GM18861 (cell line): ENCODE measurements at regions not wholly inside any gene's neighbourhood (a gene's known extent, or its start where the extent isn't known, plus 50 kb on each side); places are given as distances from the start of the nearest gene placed in this dataset.
"Not testable (repeated sequence)": the region's sequence is repeated elsewhere in the genome, so short reads cannot be mapped to it uniquely, and the experiment has no call there.

Experiments used
- ATAC-seq: cut with Tn5 transposase; IDR thresholded peaks from one replicate; pipeline ENCODE4 v1.9.1; 2021; ENCODE audit not compliant: unreplicated experiment

DNA sequence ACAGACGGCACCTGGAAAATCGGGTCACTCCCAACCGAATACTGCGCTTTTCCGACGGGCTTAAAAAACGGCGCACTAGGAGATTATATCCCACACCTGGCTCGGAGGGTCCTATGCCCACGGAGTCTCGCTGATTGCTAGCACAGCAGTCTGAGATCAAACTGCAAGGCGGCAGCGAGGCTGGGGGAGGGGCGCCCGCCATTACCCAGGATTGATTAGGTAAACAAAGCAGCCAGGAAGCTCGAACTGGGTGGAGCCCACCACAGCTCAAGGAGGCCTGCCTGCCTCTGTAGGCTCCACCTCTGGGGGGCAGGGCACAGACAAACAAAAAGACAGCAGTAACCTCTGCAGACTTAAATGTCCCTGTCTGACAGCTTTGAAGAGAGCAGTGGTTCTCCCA is 64.5 kb downstream of the SLC30A10 start:
- ATAC-seq, result not testable (repeated sequence)

DNA sequence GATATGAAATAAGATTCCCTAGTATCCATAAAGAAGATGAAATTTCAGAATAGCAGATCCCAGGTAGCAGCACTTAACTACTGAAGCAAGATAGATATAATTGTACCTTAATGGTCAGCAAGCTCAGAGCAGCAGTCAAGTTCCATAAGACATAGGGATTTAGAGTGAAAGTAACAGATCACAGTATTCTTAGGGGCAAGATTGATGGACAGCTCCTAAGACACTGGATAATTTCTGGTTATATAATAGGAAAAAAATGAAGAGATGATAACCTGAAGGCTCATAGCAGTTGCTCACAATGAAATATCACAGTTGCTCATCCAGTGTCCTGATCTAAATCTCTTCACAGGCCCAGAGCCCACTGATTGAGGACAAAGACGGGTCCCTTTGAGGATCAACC is 66.0 kb downstream of the SLC30A10 start:
- no peak for ATAC-seq

DNA sequence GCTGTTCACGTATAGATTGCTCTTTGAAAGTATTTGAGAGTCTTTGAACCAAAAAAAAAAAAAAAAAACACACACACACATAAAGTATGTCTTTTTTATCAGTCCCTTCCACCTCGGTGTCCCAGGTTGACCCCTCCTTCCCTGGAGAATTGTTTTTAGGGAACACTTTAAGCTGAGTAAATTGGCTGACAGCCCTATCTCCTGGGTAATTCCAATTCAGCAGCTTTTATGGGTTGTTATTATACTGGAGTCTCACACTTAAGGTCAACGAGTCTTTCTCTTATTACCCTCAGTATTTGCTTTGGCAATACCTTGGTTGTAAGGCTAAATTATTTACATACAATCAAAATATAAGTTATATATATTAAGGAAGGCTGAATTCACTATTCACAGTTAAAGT is 69.4 kb downstream of the SLC30A10 start:
- no peak for ATAC-seq

DNA sequence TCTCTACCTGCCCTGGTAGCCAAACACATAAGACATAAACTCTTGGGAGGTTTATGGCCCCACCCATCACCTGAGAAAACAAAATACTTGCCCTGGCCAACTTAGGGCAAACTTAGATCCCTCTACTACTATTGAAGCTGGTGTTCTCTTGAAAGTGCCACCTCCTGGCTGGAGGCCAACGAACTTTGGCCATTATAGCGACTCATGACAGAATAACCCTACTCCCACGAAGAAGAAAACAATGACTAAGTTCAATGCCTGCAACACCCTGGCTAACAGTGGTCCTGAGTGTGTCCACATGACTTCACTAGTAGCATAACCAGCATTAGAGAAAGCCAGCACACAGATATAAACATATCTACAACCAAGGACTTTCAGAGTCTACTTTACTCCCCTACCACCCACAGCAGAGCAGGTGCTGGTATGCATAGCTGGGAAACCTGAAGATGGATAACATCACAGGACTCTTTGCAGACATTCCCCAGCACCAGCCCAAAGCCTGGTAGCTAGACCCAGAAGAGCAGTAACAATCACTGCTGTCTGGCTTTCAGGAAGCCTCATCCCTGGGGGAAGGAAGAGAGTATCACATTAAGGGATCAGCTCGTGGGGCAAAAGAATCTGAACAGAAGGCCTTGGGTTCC is 81.0 kb downstream of the SLC30A10 start:
- no peak for ATAC-seq

DNA sequence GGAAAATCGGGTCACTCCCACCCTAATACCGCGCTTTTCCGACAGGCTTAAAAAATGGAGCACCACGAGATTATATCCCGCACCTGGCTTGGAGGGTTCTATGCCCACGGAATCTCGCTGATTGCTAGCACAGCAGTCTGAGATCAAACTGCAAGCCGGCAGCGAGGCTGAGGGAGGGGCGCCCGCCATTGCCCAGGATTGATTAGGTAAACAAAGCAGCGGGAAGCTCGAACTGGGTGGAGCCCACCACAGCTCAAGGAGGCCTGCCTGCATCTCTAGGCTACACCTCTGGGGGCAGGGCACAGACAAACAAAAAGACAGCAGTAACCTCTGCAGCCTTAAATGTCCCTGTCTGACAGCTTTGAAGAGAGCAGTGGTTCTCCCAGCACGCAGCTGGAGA is 88.8 kb downstream of the SLC30A10 start:
- not testable (repeated sequence) for ATAC-seq

DNA sequence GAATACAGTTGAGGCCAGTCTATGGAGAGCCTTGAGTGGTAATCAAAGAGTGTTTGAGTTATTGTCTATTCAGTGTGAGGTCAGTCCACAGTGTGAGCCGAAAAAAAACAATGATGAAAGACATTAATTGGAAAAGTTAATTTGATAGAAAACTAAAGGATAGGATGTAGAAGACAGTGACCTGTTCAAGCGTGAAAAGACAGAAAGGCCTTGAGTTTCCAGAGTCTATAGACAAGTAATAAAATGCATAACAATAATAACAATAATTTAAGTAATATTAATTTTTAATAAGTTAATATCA is 90.4 kb downstream of the SLC30A10 start:
- no peak for ATAC-seq

DNA sequence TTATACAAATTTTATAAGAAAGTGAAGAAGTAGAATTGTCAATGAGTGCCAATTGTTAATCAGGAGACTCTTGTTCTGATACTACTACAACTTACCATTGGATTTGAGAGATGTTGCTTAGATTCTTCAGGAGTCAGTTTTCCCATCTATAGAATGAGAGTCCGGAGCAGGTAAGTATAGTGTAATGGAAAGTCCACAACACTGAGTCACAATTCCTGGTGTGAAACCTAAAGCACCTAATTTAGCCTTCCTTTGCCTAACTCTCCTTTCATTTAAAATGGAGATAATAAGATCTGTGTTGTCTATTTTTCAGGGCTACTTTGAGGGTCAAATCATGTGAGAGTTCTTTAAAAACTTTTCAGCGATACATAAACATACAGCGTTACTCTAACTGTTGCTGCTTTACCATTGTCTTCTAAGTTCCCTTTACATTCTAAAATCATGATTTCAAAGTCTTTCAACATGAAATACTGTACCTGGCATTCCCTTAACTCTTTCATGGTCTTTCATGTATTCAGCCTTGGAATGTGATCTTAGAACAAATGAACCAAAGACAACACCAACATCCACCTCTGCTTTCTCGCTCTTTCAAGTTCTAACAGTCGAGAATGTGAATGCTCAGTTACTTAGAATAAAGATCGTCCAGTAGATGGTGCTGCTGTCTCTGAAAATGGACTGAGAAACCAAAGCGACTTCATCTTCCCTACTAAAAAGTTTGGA is 90.9 kb downstream of the SLC30A10 start:
- ATAC-seq, result peak; percentile 57

DNA sequence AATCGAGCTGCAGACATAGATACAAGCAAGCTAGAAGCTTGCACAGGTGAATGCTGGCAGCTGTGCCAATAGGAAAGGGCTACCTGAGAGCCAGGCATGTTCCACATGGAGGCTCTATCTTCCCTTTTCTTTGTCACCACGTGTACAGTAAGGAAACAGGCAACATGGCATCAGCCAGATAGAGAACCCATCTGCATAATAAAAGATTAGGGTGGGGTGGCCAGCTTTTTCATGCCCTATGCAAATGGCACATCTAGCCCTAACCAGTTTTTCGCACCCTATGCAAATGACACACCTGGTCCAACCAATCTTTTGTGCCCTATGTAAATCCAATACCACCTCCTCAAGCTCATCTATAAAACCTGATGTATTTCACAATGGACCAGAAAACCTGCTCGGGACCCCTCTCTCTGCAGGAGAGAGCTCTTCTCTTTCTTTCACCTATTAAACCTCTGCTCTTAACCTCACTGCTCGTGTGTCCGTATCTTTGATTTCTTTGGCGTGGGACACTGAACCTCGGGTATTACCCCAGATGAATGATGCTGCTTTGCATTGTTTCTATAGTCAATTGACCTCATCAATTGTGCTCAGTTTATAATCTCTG is 93.9 kb downstream of the SLC30A10 start:
- ATAC-seq, result no peak

DNA sequence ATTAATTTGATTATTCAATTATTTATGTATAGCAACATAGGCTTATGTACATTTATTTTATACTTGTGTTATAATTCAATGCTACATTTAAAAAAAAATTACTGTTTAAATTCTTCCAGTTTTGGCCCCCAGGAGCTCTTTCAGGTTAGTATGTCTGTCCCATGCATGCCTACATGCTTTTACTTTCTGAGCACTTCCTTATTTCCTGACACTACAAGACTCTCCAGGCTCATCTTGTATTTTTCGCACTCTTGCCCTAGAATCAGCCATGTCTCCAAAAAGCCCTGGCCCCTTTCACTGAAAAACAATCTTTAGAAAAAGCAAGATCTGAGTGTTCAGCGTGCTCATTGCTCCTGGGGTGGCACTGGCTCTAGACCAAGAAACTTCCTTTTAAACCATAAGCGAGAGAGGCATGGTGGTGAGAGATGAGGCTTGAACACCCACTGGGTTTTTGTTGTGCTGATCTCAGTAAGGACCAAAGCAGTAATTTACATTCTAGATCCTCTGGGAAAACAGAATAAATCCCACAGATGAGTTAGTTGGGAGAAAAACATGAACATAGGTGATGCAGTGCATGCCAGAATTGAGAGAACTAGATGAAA is 95.0 kb downstream of the SLC30A10 start:
- ATAC-seq, result no peak

DNA sequence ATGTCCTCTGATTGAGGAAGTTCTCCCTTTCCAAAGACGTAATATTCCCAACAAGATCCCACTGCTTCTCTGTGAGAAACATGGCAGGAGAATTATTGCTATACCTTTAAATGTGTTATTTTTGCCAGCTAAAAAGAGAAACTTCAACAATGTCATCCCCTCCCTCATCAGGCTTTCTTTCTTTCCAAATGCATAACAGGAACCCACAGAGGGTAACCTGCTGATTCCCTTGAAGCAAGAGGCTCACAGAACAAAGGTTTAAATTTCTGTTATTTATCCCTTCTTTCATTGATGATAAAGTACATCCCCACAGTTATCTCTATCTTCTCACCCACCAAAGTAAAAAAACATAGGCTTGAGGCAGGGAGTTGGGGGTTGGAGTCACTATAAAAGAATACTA is 102.1 kb downstream of the SLC30A10 start:
- no peak for ATAC-seq

DNA sequence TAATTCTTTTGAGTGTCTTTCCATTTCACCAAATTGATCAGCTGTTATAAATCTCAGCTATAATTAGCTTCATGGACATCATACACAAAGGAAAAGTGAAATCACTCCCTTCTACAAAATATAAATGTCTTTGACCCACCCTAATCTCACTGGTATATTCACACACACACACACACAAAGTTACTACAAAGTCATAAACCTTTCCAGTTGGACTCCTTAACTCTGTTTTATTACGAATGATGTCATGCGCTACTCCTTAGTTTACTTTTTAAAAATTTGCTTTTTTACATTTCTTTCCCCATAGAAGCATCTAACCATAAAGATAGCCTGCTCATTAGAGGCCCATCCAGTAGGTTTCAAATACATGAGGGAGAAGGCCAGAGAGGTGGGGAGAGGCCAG is 103.0 kb downstream of the SLC30A10 start:
- no peak for ATAC-seq

DNA sequence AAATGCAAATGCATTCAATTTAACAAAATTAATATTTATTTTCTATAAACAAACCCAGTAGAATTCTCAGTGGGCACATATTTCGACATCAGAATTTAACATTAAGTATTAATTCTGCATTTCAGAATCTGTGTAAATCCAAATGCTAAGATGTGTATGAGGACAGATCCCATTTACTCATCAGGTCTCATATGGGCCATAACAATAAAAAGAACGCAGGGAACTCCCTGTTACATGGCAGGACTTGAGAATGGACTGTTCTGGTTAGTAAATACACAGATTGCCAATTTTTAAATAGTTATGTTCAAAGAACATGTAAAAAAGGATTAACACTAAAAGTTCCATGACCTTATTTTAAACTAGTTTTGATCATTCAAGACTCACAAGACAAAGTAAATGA is 104.0 kb downstream of the SLC30A10 start:
- ATAC-seq, result no peak

DNA sequence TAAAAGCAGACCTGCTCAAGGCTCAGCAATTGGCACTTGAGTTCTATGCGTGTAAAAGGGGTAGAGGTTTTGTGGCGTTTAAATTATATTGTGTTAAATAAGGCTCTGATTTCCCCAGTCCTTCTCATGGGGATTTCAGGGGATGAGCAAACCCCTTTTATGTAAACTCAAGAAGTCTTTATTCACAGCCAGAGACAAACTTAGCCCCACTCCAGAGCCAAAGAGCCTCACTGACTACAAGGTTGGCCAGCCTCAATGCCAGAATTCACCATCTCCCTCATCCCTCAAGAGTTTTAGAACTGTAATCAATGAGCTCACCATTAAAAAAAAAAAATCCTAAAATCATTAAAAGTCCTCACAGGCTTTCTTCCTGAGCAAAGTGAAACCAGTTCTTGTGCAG is 107.8 kb downstream of the SLC30A10 start:
- ATAC-seq, result no peak

DNA sequence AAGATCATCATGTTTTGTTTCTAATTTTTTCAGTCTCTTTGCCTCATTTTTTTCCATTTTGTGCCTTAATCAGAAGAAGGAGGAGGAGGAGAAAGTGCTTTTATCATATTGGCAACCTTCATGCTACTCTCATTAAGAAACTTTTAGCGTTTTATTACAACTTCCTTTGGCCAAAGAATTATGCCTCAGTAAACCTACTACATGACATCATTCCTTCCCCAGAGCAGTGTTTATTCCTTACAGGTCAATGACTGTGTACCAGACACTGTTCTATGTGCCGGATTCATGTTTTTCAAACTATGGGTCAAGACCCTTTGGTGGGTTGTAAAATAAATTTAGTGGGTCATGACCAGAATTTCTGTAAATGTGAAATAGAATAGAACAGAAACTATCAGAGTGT is 110.4 kb downstream of the SLC30A10 start:
- no peak for ATAC-seq

DNA sequence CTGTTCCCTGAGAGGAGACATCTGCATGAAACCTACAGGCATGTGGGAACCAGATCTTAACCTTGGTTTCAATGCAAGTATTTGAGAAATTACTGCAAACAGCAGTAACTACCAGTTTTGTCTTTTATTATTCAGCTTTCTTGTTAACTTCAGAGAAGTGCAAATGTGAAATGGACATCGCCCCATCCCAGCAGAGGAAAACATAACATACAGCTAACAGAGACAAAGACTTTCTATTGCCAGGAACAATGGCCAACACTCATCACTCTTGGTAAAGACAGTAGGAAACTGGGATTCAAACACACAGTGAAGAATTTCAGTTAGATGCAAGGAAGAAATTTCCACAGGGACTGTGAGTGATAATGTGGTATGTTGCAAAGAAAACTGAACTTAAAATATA is 115.1 kb downstream of the SLC30A10 start:
- no peak for ATAC-seq

DNA sequence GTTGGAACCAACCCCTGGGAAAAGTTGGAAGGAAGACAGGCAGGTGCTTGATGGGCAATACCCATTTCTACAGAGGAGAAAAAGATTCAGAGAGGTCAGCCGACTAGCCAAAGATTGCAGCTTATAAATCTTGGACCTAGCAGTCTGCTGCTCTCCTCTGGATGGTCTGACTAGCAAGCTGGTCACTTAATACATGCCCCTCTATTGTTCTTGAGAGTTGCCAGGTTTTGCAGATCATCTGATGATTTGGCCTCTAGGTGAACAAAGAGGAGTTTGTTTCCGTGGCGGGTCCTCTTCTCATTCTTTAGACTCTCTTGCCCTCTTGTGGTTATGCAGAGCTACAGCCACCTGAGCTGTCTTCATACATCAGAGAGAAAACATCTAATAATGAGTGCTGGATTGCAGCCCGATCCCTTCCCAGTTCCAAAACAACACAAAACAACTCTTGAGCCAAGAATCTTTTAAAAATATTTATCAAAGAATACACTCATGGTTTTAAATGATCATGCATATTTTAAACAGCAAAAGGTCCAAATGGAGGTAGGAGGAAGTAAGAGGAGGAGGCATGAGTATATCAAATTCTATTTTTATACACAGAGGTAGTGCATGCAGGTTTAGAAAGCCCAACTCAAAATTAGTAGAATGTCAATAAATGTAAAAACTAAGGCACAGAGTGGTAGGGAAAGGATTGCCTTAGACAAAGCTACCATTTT is 115.7 kb downstream of the SLC30A10 start:
- peak; percentile 89 for ATAC-seq

DNA sequence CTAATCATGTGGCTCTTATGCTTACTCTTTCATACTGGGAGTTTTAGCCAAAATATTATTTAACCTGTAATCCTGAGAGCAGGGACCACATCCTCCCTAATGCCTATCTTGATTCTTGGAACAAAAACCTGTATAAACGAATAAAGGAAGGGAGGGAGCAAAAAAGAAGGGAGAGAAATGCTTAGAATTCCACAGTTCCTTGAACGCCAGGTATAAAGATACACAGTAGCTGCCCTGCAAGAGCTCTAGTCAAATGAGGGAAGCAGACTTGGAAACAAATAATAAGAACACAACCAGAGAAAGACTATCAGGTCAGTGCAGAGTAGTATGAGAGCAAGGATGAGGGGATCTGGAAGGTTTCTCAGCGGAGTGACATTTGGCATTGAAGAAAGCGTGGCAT is 116.3 kb downstream of the SLC30A10 start:
- no peak for ATAC-seq

DNA sequence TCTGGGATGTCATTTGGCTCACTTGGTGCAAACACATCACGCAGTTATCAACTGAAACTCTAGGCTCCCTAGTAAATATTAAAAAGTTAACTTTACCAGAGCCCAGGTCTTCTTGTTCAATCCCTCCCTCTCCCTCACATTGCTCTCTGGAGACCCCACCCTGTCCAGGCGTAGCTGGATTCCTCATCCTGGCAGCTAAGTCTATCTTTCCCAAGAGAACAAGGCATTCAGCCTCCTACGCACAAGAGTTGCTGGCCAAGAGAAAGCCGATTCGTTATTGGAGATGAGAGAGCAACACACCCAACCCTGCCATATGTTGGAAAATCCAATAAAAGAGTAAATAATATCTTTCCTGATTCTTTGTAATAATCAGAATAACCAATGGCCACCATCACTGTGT is 117.9 kb downstream of the SLC30A10 start:
- no peak for ATAC-seq

DNA sequence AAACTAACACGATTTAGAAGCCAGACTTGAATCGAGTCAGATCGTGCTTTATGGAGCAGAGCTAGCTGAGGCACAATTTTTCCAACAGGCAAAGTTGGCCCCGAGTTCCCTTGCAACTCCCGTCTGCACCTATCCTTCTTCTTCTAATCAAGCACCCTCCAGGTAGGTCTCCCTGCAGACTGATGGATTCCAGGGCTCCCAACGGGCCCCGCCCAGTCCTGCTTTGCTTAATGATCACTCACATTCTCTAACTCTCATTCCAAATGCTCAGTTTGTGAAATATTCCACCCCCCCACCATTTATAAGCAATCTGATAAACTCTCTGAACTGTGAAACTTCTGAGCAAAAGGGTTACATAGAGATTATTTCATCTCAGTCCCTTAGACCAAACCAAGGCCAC is 119.6 kb downstream of the SLC30A10 start:
- ATAC-seq, result no peak

DNA sequence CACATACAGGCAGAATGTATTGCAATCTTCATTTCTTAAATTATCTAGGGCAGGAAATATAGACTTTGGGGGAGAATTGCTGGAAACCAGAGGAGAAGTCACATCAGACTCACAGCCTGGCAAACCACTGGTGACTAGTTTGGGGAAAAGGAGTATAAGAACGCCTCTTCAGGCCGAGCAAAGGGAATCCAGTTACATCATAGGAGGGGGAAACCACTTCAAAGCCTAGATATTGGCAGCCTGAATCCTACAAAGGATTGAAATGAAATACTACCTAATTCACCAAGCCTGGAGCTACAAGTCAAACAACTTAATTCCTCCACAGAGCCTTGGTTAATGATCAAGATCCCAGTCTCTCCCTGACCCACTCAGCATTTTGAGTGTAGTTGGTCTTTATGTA is 121.7 kb downstream of the SLC30A10 start:
- ATAC-seq, result no peak

DNA sequence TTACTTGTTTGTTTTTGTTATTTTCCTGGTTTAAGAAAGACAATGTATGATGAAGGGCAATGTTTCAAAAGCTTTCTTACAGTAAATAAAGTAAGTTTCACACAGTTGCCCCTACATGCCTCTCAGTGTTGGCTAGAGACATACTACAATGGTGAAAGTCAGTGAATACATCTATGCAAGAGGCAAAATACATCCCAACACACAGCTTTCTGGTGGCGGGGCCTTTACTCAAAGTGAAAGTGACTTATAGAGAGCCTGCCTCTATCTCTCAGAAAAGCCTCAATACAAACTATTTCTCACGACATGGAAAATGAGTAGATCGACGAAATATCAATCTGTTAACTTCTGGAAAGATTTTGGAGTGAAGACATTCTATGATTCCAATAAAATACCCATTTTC is 122.3 kb downstream of the SLC30A10 start:
- peak; percentile 56 for ATAC-seq

DNA sequence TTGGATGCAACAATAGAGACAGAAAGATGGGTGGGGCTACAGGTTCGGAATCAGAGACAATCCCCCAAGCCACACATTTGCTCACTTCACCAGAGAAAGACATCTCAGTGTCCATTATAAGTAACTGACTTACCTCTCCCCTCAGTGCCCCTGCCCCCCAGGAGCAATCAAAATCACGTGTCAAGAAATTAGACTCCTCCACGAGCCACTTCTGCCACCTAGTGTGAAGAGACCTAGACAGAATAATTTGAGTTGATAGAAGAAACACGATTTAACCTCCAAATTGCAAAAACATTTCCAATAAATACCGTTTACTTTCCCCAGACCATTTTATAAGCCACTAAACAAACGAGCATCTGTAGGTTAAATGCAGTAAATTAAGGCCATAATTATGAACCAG is 123.2 kb downstream of the SLC30A10 start:
- no peak for ATAC-seq
